Esophagus muscularis mucosa (tissue), 4 donors: ENCODE measurements at regions not wholly inside any gene's neighbourhood (a gene's known extent, or its start where the extent isn't known, plus 50 kb on each side); places are given as distances from the start of the nearest gene placed in this dataset.

Source experiments
- CTCF ChIP-seq, 3 experiments: fragments of 200-600 bp in 2 of 3; fragments of 450-650 bp in 1 of 3; sonication (generic) in 2 of 3; IDR thresholded peaks; one replicate each; pipeline ENCODE4 v1.5.1; 2017 to 2019; ENCODE audit warnings: antibody characterized with exemption in 3 of 3, mild to moderate bottlenecking in 2 of 3, moderate library complexity in 1 of 3
- EP300 ChIP-seq: sonication (generic); formaldehyde crosslinking; IDR thresholded peaks from one replicate; pipeline ENCODE4 v1.6.1; 2017; ENCODE audit warnings: antibody characterized with exemption
- POLR2AphosphoS5 ChIP-seq, 2 donors: sonication (generic); formaldehyde crosslinking; IDR thresholded peaks; one replicate each; pipeline ENCODE4 v1.6.1; 2017; ENCODE audit warnings: antibody characterized with exemption in 2 of 2

DNA sequence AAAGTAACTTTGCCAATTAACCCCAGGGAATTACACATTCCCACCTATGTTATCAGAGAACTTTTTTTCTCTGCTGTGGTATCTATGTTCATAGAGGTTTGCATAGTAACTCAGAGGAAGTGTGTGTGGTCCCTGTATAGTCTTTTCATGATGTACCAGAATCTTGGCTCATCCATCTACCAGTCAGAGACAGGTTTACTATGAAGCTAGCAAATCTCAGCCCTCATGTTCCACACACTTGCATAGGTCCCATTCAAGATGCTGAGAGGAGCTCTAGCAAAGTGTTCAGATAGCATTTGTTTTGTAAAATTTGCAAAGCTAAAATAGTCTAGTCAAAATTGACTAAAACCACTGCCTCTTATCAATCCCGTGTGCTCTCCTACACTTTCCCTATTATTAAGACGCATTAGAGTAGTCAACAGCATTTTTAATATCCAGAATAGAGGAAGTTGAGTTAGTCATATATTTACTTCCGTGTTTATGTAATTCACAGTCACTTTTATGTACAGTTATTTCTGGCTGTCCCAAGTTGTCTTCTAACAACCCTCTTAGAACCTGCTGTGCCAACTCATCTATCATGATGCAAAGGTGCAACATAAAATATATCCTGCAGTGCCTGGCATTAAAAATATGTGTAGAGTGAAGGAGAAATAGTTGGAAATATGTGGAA, 184.2 kb downstream of the FAM76B start:
- TF ChIP-seq CTCF (IDR thresholded peaks at IDR 0.05) (no peak), EP300 (no peak), POLR2AphosphoS5 (IDR thresholded peaks at IDR 0.05) (no peak)
